GM18907 (cell line): ENCODE measurements at regions not wholly inside any gene's neighbourhood (a gene's known extent, or its start where the extent isn't known, plus 50 kb on each side); places are given as distances from the start of the nearest gene placed in this dataset.

ENCODE experiments used
- ATAC-seq: cut with Tn5 transposase; IDR thresholded peaks from one replicate; pipeline ENCODE4 v1.9.1; 2021; ENCODE audit warnings: mild to moderate bottlenecking, moderate library complexity; ENCODE audit not compliant: unreplicated experiment

DNA sequence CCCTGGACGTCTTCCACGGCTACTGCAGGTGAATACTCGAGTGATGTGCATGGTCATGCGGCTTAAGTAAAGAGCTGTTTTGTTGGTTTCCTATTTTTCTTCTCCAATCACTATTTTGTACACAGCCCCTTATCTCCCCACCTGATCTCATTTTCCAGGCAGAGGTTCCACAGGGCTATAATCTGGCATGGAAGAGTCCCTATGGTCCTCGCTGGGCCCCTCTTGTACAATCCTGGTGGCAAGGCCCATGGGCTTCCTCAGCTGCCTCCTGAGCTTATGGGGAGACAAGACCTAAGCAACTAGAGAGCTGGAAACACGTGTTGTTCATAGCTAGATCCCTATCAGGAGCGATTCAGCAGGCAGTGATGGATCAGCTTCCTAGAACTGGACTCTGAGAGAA, 181.3 kb upstream of the ADO start:
- ATAC-seq: no peak

DNA sequence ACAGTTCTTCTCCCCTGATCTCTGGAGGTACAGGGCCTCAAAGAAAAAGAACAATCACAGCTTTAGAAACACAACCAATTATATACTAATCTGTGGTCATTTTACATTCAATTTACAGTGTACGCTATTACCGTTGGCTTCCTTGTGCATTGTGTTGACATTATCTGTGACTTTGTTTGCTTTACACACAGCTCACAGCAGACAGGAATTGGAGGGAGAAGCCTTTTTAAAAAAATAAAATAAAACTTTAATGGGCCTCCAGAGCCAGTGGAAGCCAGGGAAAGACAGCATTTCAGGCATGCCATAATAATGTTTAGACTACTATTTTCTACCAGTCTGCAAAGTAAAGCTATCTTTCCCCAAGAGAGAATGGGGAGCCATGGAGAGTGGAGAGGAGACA, 179.0 kb upstream of the ADO start:
- ATAC-seq: no peak

DNA sequence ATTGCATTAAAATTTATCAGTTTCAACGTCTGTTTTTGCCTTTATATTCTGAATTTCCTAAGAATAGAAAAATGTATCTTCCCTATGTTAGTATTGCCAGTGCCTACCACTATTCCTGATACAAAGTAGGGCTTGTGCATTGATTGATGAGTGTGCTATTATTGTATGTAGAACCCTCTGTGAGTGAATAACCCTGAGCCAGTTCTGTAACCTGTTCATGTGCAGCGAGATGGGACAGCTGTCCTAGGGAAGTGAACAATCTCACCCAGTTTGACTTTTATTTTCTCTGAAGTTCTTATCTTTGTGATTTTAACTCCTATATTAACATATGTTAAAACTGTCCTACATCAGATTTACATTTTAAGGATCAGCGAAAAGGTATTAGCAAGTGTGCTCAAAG, 178.4 kb upstream of the ADO start:
- no peak for ATAC-seq

DNA sequence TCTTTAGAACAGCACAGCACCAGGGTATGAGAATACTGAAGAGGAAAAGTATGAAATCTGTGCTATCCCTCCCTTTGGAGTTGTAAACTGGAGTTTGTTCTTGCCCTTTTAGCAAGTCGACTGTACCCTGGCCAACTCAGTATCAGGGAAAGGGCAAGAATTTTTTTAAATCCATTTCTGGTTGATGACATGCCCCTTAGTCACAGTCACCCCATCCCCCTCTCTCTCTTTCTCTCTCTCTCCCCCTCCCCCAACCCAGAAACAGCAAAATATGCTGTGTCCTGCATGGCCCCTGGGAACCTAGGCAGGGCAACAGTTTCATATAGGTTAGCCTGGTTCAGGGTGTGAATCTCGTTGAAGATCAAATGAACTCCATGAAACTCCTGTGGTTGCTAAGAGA, 177.7 kb upstream of the ADO start:
- no peak for ATAC-seq

DNA sequence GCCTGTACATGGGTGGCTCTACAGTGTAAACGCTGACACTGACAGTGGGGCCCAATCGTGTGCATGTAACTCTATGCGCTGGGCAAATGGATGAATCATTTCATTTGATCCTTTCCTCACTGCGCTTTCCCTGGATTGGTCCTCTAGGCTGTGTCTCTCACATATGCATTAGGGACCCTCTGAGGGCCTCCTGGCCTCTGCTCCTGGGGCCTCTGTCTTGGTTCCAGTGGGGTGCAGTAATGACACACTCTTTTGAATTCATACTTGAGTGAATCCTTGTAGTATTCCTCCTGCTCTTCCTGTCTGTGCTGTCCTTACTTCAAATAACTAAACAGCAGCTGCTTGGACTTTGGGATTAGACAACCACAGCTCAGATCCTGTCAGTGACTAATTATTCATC, 176.5 kb upstream of the ADO start:
- ATAC-seq: no peak

DNA sequence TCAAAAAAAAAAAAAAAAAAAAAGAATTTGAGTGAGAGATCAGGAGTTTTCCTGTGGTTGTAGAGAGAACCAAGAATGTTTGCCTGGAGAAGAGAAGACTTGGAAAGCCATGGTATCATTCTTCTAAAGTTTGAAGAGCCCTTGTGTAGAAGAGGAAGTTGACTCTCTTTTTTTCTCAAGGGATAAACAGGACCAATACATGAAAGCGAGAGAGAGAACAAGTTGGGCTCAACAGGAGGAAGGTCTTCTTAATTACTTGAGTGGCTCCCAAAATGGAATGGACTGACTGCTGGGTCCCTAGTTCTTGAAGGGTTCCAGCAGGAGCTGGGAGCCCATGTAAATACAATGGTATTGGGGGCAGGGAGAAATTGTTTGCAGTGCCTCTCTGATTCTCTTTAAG, 173.3 kb upstream of the ADO start:
- no peak for ATAC-seq

DNA sequence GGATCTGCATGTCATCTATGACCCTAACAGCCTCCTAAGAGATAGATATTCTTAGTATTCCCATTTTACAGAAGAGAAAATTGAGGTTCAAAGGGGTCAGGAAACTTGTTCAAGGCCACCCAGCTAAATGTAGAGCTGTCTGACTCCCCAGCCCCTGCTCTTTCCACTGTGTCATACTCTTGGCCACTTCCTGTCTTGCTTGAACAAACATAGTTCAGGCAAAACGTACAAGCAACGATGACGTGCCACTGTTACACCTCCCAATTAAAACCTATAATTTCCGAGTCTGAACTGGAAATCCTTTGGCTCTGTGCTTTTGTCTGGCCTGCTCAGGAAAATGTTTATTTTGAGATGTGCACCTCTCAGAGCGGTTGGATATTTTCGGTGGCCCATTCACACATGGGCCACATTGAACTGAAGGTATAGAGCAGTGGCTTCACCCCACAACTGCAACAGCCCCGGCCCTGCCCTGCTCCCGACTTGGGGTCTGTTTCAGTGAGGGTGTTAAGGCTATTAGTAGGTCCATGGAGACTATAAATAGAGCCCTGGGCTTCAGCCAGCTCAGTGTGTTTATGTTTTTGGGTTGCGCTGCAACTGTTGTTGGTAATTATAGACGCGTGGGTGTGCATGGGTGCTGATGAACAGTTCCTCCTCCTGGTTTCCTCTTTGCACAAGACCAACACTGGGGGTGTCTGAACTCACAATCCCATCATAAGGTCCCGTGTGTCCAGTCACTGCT, 172.3 kb upstream of the ADO start:
- ATAC-seq: peak; percentile 85

DNA sequence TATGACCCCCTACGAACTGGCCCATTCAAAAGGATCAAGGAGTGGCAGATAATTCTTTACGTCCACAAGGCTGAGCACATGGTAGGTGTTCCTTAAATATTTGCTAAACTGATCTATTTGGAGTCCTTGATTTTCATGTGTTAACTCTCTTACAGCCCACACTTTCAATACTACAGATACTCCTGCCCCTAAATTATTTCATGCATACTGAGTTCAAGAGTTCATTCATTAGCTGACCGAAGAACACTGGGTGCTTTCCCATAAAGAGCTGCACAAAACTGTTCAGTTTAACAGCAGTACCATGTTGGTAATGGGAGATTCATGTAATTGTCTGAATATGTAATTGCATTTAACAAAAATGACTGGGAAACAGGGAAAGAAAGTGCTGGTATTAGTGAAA, 170.5 kb upstream of the ADO start:
- no peak for ATAC-seq

DNA sequence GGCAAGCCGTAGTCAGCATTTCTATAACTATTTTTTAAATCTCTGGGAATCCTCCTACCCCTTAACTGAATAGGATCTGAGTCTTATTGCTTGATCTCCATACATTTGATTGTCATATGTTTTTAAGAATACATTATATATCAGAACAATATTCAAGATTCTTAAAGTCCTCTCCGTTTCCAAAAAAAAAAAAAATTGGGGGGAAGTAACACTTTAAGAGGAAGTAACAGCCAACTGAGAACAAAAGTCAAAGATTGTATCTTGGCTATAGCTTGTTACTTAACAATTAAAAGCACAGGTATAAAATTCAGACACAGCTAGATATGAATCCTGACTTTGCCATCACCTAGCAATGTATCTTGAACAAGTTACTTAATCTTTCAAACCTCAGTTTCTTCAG, 169.9 kb upstream of the ADO start:
- no peak for ATAC-seq

DNA sequence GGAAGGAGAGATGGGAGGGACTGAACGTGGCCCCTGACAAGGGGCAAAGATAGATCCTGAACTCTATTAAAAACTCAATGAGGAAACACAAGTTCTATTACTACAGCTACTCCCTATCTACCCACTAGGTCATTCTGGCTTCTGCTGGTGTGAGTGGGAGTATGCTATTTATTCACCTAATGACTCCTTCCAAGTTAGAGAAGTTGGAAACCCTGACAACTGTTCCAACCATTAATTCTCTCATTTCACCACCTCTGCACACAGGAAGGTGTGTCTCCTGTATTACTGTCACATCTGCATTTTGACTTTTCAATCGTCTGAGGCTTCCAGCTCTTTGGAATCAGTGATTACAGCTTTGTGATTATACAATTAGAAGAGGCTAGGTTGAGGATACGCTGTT, 169.4 kb upstream of the ADO start:
- no peak for ATAC-seq

DNA sequence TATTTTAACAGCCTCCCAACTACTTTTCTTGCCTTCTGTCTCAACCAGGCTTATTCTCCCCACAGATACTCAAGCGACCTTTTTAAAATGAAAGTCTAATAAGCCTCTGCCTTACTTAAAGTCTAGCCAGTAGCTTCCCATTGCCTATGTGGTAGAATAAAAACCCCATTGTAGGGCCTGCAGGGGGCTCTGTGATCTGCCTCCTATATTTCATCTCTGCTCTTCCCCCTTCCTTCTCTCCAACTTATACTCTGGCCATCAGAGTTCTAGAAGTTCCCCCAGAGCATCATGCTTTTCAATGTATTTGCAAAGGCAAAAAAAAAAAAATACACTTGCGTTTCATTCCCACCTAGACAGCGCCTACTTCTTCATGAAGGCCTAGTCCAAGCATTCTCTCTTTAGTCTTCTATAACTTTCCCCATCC, 167.7 kb upstream of the ADO start:
- no peak for ATAC-seq

DNA sequence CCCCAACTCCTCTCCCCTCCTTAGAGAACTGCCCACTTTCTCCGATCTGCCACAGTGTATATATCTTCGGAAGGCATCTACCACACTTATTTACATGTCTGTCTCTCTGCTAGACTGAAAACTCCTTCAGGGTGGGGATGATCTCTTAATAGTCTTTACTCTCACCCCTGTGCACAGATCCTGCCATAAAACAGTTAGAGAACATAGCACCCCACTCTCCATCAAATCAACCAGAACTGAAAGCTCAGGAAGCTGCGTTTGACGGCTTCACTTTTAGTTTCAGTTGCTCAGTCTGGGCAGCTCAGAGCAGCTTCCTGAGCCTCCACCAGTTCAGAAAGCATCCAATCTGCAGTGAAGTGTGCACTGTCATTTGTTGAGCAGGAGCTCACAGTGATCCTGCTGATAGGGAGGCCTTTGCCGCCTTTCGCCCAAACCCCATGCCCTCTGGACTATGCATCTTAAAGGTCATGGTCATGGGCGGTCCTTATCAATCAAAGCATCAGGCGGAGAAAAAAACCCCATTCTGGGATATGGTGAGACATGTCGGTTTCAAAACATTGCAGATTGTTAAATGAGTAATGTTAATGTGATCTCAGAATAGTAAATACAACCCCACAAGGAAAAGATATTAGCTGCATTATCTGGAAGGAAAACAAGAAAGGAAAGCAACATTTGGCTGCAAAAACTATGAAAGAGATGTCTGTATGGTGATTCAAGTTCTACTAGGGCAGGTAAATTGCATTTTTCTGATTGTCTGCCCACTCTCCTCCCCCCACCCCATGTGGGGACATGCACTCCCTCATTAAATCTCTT, 167.1 kb upstream of the ADO start:
- ATAC-seq: peak; percentile 74

DNA sequence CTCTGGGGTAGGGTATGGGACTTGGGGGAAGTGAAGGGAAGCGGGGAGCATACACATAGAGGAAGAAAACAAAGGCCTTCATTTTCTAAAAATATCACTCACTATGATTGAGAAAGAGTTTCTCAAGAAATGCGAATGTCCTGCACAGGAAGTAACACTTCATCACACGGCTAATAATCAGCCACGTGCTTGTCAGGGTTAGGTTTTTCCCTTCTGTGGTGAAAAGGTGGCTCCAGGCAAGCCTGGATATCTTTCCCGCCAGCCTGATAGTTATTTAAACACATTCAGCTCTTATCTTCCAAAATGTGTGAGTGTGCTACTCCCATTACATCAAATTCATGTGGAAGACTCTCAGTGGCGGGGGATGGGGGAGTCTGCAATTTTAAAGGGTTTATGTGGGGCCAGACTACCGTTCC, 166.4 kb upstream of the ADO start:
- ATAC-seq: peak; percentile 49

DNA sequence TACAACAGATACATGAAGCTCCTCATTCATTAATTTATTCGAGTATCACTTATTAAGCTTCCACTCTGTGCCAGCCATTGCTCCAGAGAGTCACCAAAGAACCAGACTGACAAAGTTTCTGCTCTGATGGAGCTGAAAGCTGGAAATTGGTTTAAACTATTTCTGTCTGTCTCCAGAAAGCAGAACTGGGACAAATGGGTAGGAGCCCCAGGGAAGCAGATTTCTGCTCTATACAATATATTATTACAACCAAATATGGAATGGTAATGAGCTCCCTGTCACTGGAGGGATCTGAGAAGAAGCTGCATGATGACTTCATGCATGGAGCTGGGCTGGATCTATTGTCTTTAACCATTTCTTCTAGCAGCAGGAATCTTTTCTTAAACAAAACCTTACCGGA, 165.4 kb upstream of the ADO start:
- ATAC-seq: no peak

DNA sequence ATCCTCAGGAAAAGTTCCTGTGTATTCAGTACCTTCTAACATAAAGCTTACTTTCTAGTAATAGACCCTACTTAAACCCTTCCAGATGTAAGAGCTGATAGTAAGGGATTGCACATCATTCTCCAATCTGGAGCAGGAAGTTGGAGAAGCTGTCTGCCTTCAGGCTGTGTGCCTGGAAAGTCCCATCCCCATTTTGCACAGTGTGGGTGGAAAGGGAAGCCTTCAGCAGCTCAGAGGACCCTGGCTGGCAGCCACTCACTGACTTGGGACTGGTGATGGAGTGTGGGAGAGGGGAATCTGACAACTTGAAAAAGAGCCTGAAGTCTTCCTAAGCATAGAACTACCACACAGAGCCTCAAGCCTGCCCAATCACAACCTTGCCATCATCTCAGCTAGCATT, 164.1 kb upstream of the ADO start:
- ATAC-seq: no peak

DNA sequence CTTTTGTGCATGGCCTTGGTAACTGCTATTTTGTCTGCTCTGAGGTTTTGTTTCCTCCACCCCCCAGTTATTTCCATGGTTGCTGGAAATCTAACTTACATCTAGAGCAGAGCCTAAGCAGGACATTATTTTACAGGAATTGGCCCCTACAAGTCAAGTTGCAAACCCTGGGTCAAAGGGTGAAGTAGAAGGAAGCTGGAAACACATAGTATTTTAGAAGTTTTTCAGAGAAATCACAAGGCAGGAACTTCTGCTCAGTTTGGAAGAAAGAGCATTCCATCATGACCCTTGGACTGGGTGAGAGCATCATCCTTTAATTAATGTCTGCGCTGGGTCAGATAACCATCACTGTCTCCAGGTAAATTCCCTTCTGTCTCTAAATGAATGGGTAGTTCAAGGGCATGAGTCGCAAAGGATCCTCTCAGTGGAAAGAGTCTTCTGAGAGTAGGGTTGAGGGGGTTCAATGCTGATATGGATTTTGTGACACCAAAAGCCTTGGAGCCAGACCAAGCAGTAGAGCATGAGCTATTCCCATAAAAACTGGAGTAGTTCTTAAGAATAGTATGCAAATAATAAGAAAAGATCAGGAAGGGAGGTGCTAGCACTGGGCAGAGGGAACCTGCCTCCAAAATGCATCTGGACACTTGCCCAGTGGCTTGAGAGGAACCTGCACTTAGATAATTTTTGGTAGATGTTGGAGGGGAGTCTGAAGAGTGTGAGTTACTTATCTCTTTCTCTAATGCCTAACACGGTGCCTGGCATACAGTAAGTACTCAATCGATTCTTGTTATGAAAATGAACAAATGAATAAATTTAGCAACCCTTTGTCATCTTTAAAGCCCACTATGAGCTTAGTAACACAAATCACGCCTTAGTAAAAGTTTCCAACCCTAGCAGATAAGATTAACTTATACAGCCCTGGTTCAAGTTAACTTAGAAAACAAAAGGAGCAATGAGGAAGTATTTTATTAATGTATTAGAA, 160.6 kb upstream of the ADO start:
- no peak for ATAC-seq

DNA sequence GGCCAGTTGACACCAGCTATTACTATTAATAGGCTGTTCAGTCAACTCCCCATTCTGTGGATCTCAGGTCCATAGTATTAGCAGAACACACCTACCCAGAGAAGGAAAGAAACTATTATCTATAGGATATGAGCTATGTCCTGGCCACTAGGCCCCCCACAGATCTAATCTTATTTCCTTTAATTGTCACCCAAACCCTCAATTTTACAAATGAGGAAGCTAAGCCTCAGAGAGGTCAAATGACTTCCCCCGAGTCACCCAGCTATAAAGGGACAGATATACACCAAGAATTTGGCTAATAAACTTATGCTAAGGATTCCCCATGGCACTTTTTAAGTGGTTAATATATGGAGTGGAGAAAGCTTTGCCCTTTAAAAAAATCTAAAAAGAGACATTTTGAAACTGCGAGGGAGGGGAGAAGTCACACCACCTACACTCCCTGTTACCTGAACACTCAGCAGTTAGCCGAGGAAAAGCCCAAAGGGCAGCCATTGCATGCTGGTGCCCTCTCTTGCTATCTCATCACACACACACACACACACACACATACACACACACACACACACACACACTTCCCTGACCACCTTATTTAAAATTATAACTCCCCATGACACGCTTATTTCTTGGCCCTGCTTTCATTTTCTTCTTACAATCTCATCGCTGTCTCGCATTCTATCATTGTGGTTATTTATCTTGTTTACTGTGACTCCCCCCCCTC, 157.0 kb upstream of the ADO start:
- ATAC-seq: no peak

DNA sequence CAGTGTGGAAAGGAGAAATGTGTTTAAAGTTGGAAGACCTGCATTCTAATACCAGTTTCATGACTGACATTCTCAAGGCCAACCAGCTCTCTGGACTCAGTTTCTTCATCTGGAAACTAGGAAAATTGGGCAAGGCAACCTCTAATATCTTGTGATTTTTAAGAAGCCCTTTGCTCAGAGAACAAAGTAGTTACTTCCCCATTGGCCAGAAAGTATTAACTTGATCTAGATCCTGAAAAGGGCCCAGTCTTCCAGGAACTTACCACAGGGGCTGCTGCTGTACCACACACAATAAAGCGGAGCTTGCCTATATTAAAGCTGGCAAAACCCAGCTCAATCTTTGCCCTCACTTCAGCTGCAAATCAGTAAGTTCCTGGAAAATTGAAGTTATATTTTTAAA, 155.6 kb upstream of the ADO start:
- no peak for ATAC-seq

DNA sequence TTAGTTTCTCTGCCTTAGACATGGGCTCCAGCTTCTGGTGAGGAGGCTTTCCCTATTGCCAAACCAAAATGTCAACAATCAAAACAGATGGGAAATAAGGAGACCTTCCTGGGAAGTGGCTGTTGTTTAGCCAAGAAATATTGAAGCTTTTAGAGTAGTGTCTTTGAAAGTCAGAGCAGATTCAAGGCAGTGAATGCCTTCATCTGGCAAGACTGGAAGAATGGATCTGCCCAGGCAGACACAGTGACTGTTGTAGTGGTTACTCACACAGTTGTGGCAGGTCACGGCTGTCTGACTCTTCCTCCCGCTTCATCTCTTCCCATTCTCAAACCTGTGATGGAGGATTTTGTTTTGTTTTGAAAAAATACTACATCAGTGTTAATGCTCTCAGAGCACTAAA, 154.1 kb upstream of the ADO start:
- no peak for ATAC-seq

DNA sequence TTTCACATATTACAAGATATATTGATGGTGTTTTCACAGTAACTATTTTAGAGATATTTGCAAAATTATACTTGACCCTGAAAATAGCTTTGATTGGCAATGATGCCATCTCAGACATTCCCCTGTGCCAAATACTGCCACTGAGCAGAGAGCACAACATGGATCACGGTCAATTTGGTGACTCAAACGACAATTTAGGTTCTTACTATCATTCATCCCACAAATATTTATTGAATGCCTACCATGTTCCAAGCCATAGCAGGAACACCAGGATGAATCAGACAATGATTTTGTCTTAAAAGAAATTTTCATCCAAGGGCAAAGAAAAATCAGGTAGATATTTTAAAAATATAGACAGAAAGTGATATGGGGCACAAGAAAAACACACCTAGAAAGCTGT, 153.2 kb upstream of the ADO start:
- ATAC-seq: no peak

DNA sequence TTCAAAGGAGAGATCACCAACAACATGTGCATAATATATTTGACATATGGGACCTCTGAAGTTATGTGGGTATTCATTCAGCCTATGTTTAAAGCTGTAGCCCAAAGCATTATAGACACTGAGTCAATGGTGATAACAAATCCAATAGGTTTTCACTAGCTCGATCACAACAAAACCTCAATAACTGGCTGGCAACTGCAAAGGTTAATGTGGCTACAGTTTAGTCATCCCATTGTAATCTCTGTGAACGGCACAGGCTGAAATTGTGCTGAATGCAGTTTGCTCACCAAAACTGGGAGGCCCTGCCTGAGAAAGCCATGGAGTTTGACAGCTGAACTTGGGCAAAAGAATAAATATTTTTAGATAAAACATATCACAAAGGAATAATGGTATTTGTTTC, 152.4 kb upstream of the ADO start:
- no peak for ATAC-seq
